ENCODE measurements at regions not wholly inside any gene's neighbourhood (a gene's known extent, or its start where the extent isn't known, plus 50 kb on each side); places are given as distances from the start of the nearest gene placed in this dataset.

DNA sequence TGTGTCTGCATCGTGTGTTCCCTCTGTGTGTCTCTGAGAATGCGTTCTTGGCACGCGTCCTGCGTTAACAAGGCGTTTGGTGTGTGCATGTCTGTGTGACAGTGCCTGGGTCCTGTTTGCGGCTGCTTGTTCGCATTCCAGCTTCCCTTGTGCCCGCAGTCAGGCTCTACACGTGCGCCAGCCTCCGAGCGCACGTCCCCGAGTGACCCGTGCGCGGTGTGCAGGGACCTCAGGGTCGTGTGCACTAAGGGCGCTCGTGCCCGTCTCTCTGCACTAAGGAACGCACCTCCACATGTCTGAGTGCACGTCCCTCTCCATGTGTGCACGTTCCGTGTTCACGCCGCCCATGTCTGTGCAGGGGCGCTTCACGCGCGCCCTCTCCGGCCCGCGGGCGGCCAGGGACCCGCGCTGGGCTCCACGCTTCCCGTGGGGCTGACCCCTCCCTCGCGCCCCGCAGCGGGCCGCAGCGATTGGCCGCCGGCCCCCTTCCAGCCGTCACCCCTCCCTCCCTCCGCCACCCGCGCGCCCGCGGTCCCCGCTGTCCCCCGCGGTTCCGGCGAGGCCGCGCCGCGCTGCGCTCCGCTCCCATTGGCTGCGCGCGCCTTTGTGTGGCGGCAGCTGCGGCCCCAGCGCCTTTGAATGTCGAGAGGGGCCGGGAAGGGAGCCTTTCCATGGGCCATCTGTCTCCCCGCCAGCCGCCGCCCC lies 229.4 kb downstream of the HAUS1 start:
- no peak for DNase-seq (ENCODE audit: low read depth)
- H3K4me3 ChIP-seq (ENCODE audit: low read length), result peak overlapping the region; percentile 27
- TF ChIP-seq, protein P1, sequence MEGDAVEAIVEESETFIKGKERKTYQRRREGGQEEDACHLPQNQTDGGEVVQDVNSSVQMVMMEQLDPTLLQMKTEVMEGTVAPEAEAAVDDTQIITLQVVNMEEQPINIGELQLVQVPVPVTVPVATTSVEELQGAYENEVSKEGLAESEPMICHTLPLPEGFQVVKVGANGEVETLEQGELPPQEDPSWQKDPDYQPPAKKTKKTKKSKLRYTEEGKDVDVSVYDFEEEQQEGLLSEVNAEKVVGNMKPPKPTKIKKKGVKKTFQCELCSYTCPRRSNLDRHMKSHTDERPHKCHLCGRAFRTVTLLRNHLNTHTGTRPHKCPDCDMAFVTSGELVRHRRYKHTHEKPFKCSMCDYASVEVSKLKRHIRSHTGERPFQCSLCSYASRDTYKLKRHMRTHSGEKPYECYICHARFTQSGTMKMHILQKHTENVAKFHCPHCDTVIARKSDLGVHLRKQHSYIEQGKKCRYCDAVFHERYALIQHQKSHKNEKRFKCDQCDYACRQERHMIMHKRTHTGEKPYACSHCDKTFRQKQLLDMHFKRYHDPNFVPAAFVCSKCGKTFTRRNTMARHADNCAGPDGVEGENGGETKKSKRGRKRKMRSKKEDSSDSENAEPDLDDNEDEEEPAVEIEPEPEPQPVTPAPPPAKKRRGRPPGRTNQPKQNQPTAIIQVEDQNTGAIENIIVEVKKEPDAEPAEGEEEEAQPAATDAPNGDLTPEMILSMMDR (conservative IDR thresholded peaks at IDR 0.05; ENCODE audit: low read depth, low read length), result no peak

DNA sequence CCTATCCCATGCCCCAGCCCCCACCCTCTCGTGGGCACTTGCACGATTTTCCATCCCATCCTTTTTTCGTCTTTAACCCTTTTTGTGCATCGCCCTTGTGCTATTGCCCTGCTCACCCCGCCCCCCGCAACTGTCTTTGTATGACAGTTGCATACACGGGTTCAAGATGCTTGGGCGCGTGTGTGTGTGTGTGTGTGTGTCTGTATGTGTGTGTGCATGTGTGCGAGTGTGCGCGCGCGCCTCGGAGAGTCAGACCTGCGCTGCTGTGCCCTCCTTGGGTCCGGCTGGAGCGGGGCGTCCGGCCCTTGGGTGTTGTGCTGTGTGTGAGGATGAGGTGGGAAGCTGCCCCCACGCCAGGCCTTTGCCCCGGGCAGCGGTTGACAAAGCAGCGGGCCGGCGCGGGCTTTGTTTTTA lies 230.7 kb downstream of the HAUS1 start:
- no peak for DNase-seq (ENCODE audit: low read depth)
- no peak overlapping the region for H3K4me3 ChIP-seq (ENCODE audit: low read length)
- TF ChIP-seq, protein P1 (conservative IDR thresholded peaks at IDR 0.05; ENCODE audit: low read depth, low read length), result no peak

DNA sequence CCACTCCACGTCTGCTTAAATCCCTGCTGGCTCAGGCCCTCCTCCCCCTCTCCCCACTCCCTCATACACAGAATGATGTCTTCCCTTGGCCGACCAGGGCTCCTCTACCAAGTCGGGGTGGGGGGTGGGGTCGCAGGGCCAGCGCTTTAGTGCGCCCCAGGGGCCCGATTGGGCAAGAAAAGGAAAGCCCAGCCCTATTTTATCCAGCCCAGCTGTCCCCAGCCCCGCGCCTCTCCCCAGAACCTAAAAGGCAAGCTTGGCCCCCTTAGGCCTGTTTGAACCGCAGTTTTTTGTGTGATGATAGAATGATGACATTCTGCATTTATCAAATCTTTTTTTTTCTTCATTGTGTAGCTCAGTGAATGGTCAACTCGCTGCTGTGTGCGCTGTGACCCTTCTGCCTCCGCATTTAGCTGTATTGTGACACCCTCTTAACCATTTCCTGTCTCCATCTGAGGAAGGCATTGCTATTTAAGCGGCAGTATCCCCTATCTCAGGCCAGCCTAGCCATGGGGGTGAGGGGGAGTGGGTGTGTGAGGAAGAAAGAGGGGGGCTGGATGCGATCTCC lies 231.4 kb downstream of the HAUS1 start:
- no peak for DNase-seq (ENCODE audit: low read depth)
- no peak overlapping the region for H3K4me3 ChIP-seq (ENCODE audit: low read length)
- TF ChIP-seq, protein P1 (conservative IDR thresholded peaks at IDR 0.05; ENCODE audit: low read depth, low read length), result no peak

DNA sequence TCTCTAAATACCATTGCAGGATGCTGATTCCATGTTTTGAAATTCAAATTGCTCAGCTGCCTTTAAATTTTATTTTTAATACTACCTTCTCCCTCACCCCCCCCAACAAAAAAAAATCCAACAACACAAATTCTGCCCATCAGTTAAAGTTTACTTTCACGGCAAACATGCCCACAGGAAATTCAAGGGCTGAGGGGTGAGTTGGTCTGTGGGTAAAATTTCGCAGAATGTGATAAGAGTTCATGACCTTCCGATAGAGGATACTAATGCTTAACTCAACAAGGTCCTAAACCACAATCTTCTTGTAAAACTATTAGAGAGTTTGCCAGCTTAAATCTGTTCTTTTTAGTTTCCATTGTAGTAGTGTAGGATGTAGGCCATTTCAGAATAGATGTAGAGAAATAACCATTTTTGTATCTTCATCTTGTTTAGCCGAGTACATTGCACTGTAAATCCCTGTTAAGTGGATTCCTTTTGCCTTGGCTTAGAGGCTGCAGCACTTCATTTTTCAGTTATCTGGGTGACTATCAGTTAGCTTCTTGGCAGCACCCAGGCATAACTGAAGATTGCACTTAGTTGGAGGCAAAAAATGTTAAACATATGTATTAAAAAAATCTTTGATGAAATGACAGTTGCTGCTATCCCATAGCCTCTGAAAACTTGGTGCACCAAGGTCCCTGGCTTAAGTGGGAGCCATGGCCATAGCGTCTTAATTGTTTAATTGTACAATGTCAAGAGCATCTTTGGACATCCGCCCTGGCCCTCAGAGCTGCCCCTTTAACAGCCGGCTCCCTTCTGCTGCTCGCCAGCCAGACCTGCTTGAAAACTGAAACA lies 232.3 kb downstream of the HAUS1 start:
- DNase-seq (ENCODE audit: low read depth), result no peak
- TF ChIP-seq, protein P1 (conservative IDR thresholded peaks at IDR 0.05; ENCODE audit: low read depth, low read length), result no peak
- H3K4me3 ChIP-seq (ENCODE audit: low read length), result no peak overlapping the region

DNA sequence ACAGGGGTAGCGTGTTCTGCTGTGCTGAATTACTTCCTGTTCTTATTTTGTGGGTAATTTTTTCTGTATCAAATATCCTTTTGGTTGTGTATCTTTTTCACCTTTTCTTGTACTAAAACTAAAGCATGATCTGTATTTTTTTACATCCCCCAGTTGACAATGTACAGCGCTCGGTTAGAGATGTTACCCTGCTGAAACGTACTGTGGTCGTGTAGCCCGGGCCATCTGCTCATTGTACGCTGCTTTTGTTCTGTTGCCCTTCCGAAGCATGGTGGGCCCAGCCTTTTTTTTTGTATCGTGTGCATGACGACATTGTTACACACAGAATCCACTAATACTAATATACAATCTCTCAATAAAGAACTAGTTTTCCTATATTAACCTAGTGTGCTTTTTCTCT lies 233.1 kb downstream of the HAUS1 start:
- DNase-seq (ENCODE audit: low read depth), result no peak
- no peak overlapping the region for H3K4me3 ChIP-seq (ENCODE audit: low read length)
- TF ChIP-seq, protein P1 (conservative IDR thresholded peaks at IDR 0.05; ENCODE audit: low read depth, low read length), result no peak

DNA sequence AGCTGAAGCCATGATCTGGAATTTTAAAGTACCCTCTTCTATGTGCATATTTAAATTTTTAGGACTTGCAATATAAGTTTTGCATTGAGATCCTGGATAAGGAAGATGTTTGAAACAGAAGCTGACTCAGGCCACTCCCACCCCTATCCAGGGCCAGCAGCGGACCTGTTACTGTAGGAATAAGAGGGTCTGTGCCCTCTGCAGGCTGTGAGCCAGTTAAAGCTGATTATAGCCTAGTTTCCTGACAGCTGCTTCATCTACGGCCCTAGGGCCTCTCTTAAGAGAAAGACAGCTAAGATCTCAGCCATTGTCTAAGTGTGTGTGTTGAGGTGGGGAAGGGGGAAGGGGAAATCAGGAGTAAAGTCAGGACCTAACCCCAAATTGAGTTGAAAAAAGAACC lies 234.0 kb downstream of the HAUS1 start:
- TF ChIP-seq, protein P1 (conservative IDR thresholded peaks at IDR 0.05; ENCODE audit: low read depth, low read length), result no peak
- DNase-seq (ENCODE audit: low read depth), result no peak
- no peak overlapping the region for H3K4me3 ChIP-seq (ENCODE audit: low read length)

Data from retinal pigment epithelial cell (primary cell).